ENCODE measurements at regions not wholly inside any gene's neighbourhood (a gene's known extent, or its start where the extent isn't known, plus 50 kb on each side); places are given as distances from the start of the nearest gene placed in this dataset.

DNA sequence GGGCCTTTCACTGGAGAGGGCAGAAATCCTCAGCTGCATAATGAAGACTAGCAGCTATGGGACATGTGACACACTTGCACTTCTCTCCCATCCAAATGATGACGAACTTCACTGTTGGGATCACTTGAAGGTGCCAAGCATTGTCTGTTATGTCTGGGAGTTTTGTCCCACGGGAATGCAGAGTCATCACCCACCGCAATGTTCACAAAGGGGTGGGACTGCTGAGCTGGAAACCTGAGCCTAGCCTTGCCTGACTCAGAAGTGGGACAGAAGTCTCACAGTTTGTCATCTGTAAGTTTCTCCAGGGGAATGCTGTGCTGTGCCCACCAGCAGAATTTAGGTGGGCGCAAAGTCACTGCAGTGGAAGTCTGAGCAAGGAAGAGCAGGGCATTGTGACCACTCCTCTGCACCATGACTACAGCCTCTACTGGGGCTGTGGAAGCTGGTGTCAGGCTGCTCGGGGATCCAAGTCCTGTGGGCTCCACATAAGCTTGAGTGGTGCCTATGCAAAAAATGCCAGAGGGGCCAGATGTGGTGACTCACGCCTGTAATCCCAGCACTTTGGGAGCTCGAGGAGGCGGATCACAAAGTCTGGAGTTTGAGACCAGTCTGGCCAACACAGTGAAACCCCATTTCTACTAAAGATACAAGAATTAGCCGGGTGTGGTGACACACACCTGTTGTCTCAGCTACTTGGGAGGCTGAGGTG is 472.0 kb upstream of the CNTNAP2 start:
- DNase-seq: no peak

DNA sequence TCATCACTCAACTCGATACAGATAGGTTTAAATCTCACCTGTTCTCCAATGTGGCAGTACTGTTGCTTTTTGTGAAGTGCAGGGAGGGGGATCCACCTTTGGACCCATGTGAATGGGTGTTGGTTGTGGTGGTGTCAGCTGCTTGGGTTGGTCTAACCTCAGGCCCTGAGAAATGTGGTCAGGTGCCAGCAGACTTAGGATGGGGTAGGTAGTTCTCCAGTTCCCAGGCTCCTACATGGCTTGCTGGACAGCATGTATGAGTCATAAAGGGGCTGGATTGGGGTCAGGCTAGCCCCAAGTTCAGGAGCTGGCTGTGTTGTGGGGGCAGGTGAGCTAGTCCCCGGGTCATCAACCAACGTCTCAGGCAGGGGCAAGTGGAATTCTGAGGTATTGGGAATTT is 472.6 kb upstream of the CNTNAP2 start:
- no peak for DNase-seq

DNA sequence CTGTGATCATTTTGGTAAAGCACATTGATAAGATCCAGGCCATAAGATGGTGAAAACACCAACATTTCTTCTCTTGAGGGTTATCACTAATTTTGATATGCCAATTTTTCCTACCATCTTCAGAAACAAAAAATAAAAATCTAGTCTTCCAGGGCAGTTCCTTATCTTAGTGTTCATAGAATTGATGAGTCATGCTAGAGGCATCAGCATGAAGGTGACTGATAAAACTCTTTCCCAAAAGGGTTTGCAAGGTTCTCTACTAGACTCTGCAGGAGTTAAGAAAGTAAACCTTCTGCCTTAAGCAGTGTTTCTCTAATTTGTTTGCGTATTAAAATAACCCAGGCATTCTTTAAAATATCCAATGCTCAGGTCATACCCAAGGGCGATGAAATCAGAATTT is 483.1 kb upstream of the CNTNAP2 start:
- DNase-seq: no peak

DNA sequence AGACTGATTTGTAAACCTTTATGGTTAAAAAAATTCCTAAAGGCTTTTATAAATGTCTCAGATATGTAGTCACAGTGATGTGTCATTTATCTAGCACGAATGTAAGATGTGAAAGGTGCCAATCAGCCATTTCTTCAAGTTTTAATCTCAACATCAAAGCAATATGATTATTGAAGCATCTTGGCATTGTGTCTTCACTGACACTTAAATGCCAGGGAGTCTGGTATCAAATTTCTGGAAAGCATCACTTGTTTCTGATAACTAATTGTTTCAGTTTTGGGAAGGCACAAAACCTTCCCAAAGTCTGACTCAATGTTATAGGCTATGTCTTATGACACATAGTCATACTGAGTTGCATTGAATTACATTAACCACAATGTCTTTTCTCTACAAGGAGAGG is 492.0 kb upstream of the CNTNAP2 start:
- DNase-seq: no peak

DNA sequence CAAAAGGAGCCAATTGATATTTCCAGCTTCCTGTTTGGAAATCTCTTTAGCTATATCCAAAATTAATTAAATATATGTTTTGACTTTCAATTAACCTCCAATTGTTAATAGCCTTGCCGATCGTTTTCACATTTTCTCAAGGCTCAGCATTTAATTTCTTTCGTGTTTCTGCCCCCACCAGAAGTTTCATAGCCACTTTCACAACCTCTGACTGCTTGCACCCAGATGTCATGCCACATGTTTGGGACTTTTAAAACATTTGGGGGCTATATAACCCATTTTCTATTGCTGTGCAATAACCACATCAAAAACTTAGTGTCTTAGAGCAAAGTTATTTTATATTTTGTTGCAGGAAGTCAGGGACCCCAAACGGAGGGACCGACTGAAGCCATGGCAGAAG is 510.6 kb upstream of the CNTNAP2 start:
- DNase-seq: no peak

DNA sequence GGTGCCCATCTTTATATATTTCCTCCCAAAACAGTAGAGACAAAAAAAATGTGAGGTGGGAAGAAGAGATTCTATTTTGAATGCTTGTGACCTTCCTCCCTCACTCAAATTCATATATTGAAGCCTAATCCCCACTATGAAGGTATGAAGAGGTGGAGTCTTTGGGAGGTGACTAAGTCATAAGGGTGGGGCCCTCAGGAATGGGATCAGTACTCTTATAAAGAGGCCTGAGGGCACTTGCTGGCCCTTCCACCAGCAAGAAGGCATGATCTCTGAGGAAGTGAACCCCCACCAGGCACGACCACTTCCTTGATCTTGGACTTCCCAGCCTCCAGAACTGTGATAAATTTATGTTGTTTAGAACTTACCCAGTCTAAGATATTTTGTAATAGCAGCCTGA is 517.2 kb upstream of the CNTNAP2 start:
- no peak for DNase-seq

DNA sequence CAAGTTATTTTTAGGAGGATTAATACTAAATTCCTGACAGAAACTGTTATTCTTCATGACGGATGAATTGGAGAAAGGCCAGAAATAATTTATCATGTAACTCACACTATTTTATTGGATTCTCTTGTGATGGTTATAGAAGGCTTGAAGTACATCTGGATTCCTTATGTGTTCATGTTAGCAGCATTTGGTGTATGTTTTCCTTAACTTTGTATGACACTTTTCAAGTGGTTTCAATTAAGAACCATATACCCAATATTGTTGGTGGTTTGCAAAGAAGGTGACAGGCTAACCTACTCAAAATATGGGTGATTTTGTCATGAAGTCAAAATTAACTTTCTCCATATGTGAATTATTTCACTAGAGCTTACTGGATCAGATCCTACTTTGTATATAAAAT is 532.2 kb upstream of the CNTNAP2 start:
- DNase-seq: peak; percentile 65

DNA sequence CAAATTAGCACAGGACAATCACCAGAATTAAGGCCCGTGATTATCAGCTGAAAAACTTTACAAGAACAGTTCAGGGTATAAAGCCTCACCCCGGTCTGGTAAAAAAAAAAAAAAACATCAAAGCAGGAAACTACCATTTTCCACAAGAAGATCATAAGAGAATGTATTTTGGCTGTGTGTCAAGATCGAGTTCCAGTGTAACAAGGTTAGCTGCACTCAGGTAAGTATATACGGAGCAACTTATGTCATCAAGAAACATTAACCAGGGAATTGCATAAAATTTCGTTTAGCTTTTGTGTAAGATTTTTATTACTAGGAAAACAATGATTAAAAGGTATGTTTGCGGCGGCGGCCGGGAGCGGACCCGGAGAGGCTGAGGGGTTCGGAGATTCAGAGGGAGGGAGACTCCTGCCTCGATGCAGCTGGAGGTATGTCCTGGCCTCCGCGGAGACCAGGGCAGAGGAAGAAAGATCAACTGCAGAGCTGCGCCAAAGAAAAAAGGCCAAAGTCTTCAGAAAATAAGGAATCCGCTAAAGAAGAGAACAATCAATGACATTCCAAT is 533.8 kb upstream of the CNTNAP2 start:
- DNase-seq: no peak

DNA sequence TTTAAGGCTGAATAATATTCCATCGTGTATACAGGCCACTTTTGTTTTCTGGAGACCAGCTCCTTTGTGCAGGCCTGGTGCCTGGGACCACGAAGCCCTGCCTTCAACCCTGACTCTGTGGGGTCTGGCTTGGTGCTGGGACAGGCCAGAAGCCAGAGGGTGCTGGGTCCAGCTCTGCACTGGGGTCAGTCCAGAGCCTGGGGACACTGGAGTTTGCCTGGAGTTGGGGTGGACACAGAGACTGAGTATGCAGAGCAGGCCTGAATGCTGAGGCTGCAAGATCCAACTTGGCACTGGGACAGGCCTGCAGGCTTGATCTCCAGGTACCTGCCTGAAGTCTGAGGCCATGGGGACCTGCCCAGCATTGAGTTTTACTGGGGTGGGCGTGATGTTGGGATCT is 558.8 kb upstream of the CNTNAP2 start:
- DNase-seq: no peak

DNA sequence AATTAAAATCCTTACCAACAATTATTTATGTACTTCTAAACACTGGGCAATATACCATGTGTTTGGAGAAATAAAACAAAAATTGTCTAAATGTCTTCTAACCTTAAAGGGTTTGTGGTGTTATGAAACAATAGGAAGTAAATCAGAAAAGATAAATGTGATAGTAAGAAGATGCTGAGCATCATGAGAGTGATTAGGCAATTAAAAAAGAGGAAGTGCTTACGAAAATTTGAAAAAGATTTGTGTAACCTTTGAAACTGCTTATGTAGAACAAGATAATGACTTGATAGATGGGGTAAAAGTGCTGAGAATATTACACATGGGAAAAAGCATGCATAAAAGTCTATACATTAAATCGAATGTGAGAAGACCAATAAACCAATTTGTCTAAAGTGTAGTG is 573.4 kb upstream of the CNTNAP2 start:
- no peak for DNase-seq

DNA sequence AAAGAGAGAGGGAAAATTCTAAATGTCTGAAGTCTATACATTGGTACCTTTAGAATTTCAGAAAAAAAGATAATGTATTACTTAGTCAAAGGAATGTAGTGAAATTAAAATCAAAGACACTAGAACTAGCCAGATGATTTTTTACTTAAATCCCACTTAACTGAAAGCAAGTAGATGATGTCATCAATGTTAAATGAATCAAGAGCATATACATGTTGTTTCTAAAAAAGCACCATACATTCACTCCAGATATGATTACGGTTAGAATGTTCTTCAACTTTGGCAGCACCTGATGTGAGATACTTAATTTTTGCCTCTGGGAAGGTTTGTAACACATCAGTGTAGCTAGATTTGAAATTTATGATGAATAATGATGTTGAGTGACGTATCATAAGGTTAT is 576.7 kb upstream of the CNTNAP2 start:
- no peak for DNase-seq

DNA sequence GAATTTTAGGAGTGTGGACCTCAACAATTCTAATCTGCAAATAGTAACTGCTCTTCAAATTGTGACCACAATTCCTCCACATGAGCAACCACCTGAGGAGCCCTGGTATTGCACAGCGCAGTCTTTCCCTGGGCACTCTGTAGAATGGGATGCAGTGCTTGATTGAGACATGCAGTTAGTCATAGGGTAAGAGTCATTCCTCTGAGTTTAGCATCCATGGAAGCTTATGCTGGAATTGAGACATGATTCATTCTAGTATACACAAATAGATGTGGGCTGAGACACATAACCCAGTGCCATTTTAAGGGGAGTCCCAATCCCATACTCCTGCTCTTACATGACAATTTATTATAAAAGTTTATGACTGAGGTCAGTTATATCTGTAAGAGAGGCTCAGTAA is 582.3 kb upstream of the CNTNAP2 start:
- no peak for DNase-seq

DNA sequence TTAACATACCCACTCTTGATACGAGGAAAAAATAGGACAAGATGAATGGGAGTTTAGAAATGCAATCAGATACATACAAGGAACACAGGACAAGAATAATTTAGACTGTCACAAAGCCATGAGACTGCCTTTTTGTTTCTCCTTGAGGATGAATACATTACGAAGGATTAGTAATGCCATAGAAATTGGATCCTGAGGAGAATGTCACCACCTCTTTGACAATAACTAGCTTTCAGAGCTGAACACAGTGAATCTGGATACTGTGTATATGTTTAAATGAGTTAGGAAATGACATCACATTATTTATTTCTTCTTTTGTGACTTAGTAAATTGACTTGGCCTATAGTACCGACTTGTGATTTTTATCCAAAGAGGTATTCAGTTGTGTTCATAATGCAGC is 596.3 kb upstream of the CNTNAP2 start:
- DNase-seq: no peak

DNA sequence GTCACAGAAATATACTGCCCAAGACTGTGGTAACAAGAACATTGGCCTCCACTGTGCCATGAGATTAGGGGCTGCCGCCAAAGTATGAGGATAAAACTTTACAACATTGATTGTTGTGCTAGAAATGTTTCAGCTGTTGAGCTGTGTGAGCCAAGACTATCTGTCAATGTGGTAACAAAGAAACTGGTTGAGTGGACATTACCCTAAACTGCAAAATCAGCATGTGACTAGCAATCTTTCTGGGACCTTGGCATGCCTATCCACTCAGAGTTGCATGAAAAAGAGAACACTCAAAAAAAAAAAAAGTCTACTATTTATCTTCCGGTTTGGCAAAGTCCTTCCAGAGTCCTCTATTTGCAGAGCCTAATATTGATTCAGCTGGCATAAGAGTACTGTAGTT is 605.6 kb upstream of the CNTNAP2 start:
- DNase-seq: no peak

DNA sequence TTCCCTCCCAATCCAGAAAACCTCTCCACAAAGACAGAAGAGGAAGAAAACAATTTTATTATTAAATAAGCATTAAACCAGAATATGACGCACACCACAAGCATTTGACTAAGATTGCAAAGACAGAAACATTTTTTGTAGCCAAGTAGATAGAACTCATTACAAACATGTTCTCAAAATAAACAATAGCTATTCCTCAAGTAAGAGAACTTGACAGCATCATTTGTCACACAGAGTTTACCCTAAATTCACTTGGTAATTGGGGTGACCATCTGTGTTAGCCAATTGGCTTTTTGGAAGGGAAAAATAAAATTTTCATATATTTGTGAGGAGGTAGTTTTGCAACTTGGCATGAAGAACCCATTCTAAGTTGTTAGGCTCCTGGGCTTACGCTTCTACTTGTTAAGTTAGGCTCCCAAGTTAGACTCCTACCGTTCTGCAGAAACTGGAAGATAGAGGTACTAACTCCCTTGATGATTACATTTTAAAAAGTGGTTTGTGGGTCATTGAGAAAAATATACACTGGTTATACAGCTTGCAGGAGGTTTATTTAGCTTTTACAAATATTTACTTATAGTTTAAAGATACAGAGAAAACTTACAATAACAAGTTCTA is 618.6 kb upstream of the CNTNAP2 start:
- DNase-seq: no peak

DNA sequence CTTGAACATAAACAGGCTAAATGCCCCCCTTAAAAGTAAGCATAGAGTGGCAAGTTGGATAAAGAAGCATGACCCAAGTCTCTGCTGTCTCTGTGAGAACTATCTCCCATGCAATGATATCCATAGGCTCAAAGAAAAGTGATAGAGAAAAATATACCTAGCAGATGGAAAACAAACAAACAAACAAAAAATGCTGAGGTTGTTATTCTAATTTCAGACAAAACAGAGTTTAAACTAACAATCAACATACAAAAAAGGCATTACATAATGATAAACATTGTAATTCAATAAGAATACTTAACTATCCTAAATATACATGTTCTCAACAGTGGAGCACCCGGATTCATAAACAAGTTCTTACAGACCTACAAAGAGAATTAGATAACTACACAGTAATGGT is 626.2 kb upstream of the CNTNAP2 start:
- no peak for DNase-seq

DNA sequence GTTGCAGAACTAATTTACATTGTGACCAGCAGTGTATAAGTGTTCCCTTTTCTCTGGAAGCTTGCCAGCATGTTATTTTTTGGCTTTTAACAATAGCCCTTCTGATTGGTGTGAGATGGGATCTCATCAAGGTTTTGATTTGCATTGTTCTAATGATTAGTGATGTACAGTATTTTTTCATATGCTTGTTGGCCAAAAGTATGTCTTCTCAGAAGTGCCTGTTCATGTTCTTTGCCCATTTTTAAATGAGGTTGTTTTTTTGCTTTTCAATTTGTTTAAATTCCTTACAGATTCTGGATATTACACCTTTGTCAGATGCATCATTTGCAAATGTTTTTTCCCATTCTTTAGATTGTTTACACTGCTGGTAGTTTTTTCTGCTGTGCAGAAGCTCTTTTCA is 627.0 kb upstream of the CNTNAP2 start:
- no peak for DNase-seq

DNA sequence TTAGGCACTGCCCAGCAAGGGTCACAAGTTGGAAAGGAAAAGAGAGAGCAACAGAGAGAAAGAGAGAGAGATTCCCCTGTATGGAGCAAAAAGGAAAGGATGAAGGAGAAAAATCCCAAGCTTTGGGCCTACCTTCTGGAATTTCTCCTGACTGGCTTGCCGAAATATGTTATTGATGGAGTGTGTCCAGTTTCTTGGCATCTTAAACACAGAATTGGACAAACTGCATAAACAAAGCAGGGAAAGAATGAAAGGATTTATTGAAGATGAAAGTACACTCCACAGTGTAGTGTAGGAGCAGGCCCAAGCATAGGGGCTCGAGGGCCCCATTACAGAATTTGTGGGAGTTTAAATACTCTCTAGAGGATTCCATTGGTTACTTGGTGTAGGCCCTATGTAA is 627.8 kb upstream of the CNTNAP2 start:
- DNase-seq: no peak

DNA sequence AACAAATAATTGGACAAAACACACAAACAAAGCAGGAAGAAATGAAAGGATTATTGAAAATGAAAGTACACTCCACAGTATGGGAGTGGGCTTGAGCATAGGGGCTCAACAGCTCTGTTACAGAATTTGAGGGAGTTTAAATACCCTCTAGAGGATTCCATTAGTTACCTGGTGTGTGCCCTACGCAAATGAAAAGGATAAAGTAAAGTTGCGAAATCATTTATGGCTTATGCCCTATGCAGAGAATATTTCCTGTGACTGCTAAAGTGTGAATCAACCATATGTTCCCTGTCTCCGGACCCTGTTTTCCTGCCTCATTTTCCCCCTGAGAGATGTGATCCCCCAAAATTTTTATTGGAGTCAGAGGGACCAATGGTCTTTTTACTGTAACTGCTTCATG is 634.6 kb upstream of the CNTNAP2 start:
- DNase-seq: no peak

DNA sequence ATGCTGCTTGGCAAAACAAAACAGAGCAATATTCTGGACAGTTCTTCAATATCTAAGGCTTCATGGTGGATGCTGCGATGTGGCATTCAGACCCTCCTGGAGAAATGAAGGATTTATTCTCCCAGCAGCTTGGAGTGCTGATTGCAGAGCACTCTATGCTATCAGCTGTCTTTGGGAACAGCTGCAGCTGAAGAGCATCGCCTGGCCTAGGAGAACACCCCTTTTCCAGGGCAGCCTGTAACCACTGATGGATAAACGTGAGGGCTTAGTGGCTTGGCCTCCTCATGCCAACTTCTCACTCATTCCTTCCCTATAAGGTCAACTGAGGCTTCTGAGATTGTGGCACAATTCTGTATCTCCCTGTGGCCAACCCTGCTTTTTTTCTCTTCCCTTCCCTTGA is 638.1 kb upstream of the CNTNAP2 start:
- no peak for DNase-seq

DNA sequence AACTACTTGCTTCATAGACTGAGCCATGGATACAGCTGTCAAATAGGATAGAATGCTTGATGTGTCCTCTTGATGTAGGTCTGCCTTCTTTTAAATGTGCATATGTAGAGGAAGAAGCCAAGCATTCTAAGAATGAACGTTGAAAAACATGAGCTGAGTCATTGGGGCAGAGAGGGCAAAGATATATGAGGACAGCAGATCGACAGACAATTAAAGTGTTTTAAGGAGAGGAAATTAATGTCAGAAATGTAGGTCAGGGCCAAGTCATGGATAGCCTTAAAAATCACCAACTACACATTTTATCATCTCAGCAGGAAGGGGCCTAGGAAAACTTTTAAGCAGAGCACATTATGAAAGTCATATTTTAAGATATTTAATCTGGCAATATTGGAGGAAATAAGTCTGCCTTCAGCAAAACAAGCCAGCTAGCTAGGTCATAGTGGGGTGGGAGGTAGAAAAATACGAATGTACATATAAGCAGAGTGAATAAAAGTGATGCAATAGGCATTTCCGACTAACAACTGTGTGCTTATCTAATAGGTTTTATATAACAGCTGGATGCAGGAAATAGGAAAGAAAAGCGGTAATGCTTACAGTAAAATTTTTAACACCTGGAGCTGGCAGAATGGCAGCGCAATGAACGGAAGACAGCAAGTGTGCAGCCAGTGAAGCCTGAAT is 638.3 kb upstream of the TPK1 start:
- DNase-seq: no peak

DNA sequence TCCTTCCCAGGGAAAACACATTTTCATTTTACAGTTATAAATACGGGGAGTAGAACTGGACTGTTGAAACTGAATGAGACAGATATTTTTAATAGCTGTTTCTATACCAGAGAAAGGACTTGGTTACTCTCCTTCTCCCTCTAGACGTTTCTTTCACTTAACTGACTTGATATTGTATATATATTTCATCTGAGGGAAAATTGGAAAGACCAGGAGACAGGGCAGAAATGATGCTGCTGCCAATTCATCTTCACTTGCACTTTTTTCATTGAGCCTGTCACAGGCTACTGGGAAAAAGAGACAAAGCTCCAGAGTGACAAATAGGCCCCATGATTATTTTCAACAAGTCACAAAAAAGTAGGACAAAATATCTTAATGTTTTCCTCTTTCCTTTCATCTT is 636.0 kb upstream of the TPK1 start:
- DNase-seq: no peak

DNA sequence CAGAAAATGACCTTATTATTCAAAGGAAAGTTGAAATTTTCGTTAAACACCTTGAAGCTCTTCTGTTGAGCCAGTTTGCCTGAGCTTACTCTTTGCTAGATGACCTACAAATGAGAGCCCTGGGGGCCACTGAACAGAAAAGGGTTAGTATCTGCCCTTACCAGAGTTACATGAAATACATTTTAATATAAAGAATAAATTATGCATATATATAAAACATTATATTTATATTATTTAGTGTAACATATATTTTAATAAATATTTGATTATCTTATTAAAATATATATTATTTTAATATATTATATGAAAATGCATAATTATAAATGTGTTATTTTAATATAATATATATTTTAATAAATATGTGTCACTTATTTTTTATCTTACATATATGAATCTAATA is 628.4 kb upstream of the TPK1 start:
- no peak for DNase-seq

DNA sequence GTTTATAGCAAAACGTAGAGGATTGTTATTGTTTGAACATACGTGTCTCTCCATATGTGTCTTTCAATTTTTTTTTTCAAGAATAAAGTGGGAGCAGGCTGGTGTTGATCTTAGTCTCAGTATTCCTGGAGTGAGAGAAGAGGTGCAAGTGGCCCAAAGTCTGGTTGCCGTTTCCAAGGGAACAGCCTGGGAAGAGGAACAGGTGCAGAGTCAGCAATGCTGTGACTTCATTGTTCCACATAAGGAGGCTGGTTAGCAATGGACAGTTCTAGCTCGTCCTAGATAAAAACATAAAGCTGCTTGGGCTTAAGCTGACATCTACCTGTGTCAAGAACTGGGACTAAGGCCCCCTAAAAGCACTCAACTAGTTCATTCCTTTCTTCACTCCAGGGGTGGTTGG is 626.6 kb upstream of the TPK1 start:
- DNase-seq: no peak

Measured in eye (tissue), 1 donor.